NCI-H524 (cell line): ENCODE measurements at regions not wholly inside any gene's neighbourhood (a gene's known extent, or its start where the extent isn't known, plus 50 kb on each side); places are given as distances from the start of the nearest gene placed in this dataset.

Source experiments
- DNase-seq, 2 experiments: peaks; one replicate each; lab custom pipeline; 2025; lab: John Stamatoyannopoulos, UW

DNA sequence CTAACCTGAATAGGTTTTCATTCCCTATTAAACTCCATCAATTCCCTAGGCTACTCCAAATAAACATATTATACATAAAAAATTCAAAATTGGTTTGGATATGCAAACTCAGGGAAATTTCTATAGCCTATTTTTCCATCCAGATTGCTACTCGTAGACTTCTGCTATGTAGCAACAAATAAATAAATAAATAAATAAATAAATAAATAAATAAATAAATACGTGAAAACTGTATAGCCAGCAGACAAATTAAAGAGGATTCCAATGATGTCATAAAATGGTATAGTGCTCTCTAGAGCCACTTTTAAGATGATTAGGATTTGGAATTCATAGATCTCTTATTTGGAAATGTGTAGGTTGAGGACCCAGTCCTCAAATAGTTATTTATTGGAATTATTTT lies 1193.2 kb upstream of the NUDT12 start:
- no peak for DNase-seq

DNA sequence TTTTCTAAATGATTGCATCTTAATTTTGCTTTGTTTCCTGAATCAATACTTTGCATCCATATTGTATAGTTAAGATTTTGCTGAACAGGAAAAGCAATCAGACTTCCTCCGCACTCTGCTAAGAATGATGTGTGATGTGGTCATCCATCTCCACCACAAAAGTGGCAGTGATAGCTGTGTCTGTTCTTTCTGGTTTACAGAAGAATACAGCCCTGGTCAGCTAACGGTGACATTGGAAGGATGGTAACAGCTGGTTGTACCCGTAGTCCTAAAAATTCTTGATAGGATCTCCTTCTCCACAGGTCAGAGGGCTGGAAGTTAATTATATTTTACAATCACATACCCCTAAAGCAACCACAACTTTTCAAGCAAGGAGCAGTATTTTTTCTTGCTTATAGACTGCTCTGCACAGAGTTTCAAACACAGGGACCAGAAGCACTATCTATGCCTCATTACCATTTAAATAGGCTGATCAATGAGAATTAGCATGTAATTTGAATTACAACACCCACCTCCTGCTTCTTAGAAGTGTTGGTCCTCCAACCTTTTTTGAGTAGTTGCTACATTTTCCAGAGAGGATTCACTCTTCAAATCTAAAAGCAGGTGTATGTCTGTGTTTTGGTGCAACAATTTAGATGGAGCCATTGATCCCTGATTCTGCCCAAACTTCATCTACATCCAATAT lies 1191.9 kb upstream of the NUDT12 start:
- DNase-seq, result no peak

- DNase-seq, result no peak
These were observed 1189.4 kb upstream of the NUDT12 start for GRCh38 chr5:104751969-104752368.

- DNase-seq, result no peak
These were observed 1177.3 kb upstream of the NUDT12 start for GRCh38 chr5:104739905-104740304.

- DNase-seq, result no peak
These were observed 1176.9 kb upstream of the NUDT12 start for GRCh38 chr5:104739503-104739902.

DNA sequence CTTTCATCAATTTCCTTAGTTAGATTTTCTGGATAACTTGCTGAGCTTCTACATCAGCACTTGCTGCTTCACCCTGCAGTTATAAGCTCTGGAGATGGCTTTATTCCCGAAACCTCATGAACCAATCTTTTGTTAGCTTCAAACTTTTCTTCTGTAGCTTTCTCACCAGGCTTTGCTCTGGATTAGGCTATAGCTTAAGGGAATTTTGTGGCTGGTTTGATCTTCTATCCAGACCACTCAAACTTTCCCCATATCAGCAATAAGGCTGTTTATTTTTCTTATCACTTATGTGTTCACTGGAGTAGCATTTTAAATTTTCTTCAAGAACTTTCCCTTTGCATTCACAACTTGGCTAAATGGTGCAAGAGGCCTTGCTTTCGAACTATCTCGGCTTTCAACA lies 1173.5 kb upstream of the NUDT12 start:
- DNase-seq, result no peak

DNA sequence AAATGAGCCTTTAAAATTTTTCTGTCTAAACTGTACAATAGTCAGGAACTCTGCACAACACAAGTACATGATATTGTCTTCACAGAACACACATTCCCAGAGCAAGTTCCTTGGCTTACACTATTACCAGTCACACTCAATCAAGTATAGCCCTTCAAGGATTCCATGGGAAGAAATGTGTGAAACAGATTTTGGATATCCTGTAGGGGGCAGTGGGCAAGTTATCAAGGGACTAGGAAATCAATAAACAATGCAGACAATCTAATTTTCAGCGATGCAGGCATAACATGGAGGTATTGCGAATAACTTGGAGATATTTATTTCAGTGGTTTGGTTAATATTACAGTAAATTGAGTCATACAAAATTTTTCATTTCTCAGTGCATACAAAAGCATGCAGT lies 1171.5 kb upstream of the NUDT12 start:
- DNase-seq, result no peak

DNA sequence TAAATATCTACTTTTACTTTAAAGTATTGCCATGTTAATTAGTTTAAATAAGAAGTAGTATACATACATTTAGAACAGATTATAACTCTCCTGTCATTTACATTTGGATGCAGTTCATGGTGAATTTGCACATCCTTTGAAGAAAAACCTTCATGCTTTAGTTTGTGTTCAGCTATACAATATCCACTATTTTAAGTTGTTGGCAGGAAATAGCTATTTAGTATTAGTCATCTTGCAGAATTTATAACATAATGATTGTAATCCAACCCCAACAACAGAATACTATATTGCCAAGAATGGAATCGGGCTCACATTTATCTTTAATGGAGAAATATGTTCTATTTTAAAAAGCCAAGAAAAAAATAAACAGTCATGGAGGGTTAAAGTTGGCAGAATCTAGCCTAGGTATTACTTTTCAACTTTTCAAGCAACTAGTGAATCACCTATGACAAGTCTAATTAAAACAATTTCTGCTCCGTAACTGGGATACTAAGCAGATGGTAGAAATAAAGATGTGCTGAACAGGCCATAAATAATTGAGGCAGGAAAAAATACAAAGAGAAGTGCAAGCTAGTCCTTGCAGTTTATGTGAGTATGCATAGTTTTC lies 1170.6 kb upstream of the NUDT12 start:
- DNase-seq, result no peak

DNA sequence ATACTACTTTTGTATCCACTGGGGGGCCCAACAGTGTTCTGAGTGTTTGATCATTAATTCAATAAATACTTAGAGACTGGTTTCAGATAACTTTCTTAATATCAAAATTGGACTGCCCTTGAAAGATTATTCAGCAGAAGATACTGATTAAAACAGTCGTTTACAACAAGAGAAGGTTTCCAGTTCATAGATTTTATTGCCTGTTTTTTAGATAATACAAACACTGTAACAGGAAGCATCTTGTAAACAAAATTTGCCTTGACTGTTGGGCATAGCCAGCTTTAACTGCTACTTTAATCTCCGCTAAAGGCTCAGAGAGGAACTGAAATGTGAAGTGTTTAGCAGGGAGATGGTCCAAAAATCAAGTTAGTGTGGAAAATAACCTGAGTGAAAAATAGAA lies 1168.7 kb upstream of the NUDT12 start:
- DNase-seq, result no peak

DNA sequence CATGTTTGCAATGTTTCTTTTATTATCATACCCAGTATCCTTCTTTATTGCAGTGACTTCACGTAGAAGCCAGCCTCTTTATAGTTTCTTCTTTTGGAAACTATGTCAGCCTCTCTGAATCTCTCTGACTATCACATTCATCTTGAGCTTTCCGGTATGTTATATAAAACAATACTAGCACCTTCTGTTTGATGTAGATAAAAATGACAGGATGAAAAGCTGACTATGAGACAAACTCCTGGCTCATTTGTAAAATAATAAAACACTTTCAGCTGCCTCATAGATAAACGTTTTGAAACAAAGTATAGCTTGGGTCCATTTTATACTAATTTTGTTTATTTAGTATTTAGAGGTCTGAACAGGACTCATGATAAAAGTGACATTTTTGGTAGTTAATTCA lies 1145.4 kb upstream of the NUDT12 start:
- DNase-seq, result no peak

GRCh38 chr5:104706600-104706999 lies 1144.0 kb upstream of the NUDT12 start:
- no peak for DNase-seq

DNA sequence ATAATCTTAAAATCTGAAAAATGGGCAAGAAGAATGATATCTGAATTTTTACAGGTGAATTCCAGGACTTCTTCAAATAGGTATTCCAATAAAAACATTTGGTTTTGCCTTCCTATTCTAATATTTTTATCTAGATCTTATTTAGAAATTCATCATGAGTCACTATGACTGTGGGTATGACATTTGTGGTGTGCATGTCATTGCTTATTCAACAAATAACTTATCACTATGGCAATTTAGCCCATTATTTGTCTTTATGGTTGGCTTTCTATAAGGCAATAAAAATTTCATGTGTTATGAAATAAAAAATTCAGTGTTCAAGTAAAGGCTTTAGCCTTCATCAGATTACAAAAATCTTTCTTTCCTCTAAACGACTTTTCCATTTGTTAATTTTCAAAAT lies 1139.6 kb upstream of the NUDT12 start:
- DNase-seq, result no peak

GRCh38 chr5:104699438-104699837 lies 1136.8 kb upstream of the NUDT12 start:
- no peak for DNase-seq

- DNase-seq, result no peak
These were observed 1098.7 kb upstream of the NUDT12 start for GRCh38 chr5:104661256-104661655.

DNA sequence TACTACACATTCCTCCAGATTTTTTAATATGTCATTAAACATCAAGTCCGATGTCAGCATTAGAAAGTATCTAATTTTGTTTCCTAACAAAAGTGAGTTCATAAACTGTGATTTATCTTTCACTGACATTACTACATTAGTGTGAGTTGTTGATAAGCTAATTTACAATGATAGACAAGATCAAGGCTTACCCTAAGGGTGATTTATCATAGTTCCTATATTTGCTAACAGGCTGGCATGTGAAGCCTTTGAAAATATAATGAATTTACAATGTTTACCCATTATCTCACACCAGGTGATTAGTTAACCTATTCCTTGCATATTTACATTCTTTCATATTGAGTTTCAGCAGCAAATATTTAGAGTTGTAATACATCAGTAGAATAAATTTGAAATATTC lies 1096.9 kb upstream of the NUDT12 start:
- DNase-seq, result no peak

DNA sequence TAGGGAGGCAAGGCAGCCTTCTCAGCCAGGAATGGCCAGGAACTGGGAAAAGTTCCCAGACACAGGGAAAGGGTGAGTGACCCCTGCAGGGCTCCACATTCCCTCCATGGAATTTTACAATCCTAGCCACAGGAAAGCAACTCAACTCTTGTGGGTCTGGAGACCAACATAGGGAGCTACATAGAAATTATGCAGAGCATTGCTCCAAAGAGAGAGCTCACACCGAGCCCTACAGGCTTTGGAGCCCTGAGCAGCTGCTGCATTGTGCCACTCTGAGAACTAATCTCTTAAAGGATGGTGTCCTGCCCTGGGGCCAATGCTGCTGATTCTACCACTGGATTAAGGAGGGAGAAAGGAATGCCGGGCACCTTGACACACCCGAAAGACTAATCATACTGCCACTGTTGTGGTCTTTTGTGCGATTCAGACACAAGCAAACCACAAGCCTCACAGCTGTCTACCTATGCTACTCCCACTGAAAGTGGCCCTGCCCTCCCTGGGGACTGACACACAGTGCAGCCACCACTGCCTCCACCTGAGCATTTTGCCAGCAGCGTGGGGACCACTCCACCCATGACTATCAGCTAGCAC lies 1089.8 kb upstream of the NUDT12 start:
- DNase-seq, result no peak

- DNase-seq, result no peak
These were observed 1087.9 kb upstream of the NUDT12 start for GRCh38 chr5:104650313-104651055.

GRCh38 chr5:104646416-104646815 lies 1083.8 kb upstream of the NUDT12 start:
- DNase-seq, result no peak

DNA sequence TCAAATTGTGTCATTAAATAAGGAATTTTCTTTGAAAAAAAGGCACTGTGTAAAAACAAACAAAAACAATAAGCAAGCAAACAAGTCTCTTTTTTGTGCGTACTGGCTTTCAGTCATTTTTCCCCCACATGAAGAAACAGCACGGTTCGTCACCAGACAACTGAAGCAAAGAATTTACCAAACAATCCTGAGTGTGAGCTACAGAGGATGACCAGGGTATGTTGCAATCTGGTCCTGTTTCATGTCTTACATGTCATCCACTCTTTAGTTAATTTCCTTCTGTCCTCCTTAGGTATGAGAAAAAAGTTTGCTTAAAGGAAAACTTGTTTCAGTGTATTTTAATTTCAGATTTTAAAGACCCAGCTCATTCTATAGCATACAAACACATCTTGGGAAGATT lies 1080.7 kb upstream of the NUDT12 start:
- no peak for DNase-seq

DNA sequence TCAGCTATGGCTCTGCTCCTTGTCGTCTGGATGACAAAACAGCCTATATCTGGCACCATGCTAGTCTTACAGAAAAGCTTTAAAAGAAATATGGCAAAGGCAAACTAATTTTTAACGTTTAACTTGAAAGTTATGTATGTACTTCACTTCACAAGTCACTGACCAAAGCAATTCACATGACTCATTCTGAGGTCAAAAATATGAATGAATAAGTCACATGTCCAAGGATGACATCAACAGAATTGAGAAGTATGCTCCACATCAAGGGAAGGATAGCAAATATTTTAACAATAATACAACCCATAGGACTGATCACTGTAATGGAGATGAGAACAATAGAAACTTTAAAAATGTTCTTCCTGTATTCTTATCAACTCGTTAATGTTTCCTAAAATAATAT lies 1072.6 kb upstream of the NUDT12 start:
- no peak for DNase-seq

- no peak for DNase-seq
These were observed 1066.3 kb upstream of the NUDT12 start for GRCh38 chr5:104628911-104629310.

DNA sequence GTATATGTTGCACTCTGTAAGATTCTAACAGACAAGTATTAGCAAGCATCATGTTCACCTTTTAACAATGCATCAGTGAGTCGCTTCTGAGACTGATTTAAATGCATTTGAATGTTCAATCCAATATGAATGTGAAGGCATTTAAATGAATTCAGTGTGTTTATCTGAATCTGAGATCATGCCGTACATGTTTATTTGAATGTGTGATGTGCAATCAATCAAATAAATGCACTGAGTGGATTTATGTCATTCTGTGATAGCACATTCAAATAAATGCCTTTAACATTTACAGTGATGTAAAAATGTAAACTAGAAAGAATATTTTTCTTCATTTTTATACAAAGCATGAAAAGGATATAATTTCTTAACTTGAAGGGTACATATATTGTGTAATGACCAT lies 1063.5 kb upstream of the NUDT12 start:
- no peak for DNase-seq

GRCh38 chr5:104612005-104612404 lies 1049.4 kb upstream of the NUDT12 start:
- peak; percentile 53 to 74 for DNase-seq
